H9 (cell line): ENCODE measurements at regions not wholly inside any gene's neighbourhood (a gene's known extent, or its start where the extent isn't known, plus 50 kb on each side); places are given as distances from the start of the nearest gene placed in this dataset.
A peak's percentile ranks its signal among the peaks of the same experiment; 100 is the strongest.

Source experiments
- DNase-seq: peaks from one replicate; pipeline ENCODE4 v3.0.0-alpha.2; 2017
- H2AFZ ChIP-seq: one replicate; pipeline ENCODE4 v1.6.1; 2013; ENCODE audit warnings: mild to moderate bottlenecking, low read length, control low read depth, moderate library complexity
- H2AK5ac ChIP-seq: 2 replicates; pipeline ENCODE4 v1.6.1; 2013; ENCODE audit warnings: low read length, control low read depth, mixed read lengths; ENCODE audit not compliant: insufficient read length
- H2BK120ac ChIP-seq: one replicate; pipeline ENCODE4 v1.6.1; 2013; ENCODE audit warnings: low read depth, mild to moderate bottlenecking, low read length, control low read depth, inconsistent platforms; ENCODE audit not compliant: poor library complexity, severe bottlenecking
- H2BK12ac ChIP-seq: 2 replicates; pipeline ENCODE4 v1.6.1; 2013; ENCODE audit warnings: low read length, control low read depth, mixed read lengths, low read depth; ENCODE audit not compliant: insufficient read length
- H2BK15ac ChIP-seq: 2 replicates; pipeline ENCODE4 v1.6.1; 2013; ENCODE audit warnings: low read depth, low read length, control low read depth
- H2BK20ac ChIP-seq: one replicate; pipeline ENCODE4 v1.6.1; 2013; ENCODE audit warnings: low read depth, mild to moderate bottlenecking, low read length, control low read depth, inconsistent platforms; ENCODE audit not compliant: poor library complexity, severe bottlenecking
- H2BK5ac ChIP-seq: 2 replicates; pipeline ENCODE4 v1.6.1; 2013; ENCODE audit warnings: low read length, control low read depth, mixed read lengths; ENCODE audit not compliant: insufficient read length
- H3K14ac ChIP-seq: 2 replicates; pipeline ENCODE4 v1.6.1; 2013; ENCODE audit warnings: low read length, control low read depth; ENCODE audit not compliant: insufficient read depth
- H3K18ac ChIP-seq: 2 replicates; pipeline ENCODE4 v1.6.1; 2013; ENCODE audit warnings: low read depth, mild to moderate bottlenecking, mixed read lengths, low read length, control low read depth; ENCODE audit not compliant: insufficient read length
- H3K23ac ChIP-seq: 2 replicates; pipeline ENCODE4 v1.6.1; 2013; ENCODE audit warnings: low read length, control low read depth, mixed read lengths, low read depth; ENCODE audit not compliant: insufficient read length
- H3K23me2 ChIP-seq: 2 replicates; pipeline ENCODE4 v1.6.1; 2013; ENCODE audit warnings: low read depth, mild to moderate bottlenecking, mixed read lengths, low read length, control low read depth; ENCODE audit not compliant: insufficient read length, poor library complexity, severe bottlenecking
- H3K27ac ChIP-seq: 2 replicates; pipeline ENCODE4 v1.5.1; 2013; ENCODE audit warnings: low read length, control low read depth, mixed read lengths, low read depth; ENCODE audit not compliant: insufficient read length
- H3K27me3 ChIP-seq: 2 replicates; pipeline ENCODE4 v1.6.1; 2013; ENCODE audit warnings: low read length, control low read depth, inconsistent platforms; ENCODE audit not compliant: insufficient read depth
- H3K4ac ChIP-seq: 2 replicates; pipeline ENCODE4 v1.6.1; 2013; ENCODE audit warnings: low read depth, mild to moderate bottlenecking, control low read depth, inconsistent platforms, low read length, moderate library complexity
- H3K4me1 ChIP-seq: 2 replicates; pipeline ENCODE4 v1.6.1; 2013; ENCODE audit warnings: low read length, control low read depth, inconsistent platforms; ENCODE audit not compliant: insufficient read depth
- H3K4me2 ChIP-seq: 2 replicates; pipeline ENCODE4 v1.6.1; 2013; ENCODE audit warnings: low read length, control low read depth, mixed read lengths; ENCODE audit not compliant: insufficient read length, insufficient read depth
- H3K56ac ChIP-seq: 2 replicates; pipeline ENCODE4 v1.6.1; 2013; ENCODE audit warnings: low read depth, mild to moderate bottlenecking, mixed read lengths, low read length, control low read depth; ENCODE audit not compliant: insufficient read length
- H3K79me1 ChIP-seq: 2 replicates; pipeline ENCODE4 v1.6.1; 2013; ENCODE audit warnings: low read depth, mild to moderate bottlenecking, moderate library complexity, low read length, control low read depth, inconsistent platforms; ENCODE audit not compliant: insufficient read depth, poor library complexity, severe bottlenecking
- H3K79me2 ChIP-seq: 2 replicates; pipeline ENCODE4 v1.6.1; 2013; ENCODE audit warnings: low read length, control low read depth, inconsistent platforms; ENCODE audit not compliant: insufficient read depth
- H3K9ac ChIP-seq: 2 replicates; pipeline ENCODE4 v1.6.1; 2013; ENCODE audit warnings: low read length, control low read depth, mixed read lengths; ENCODE audit not compliant: insufficient read length; ENCODE audit errors: extremely low read depth
- H3K9me3 ChIP-seq: one replicate; pipeline ENCODE4 v1.6.1; 2013; ENCODE audit warnings: low read depth, low read length, inconsistent platforms; ENCODE audit not compliant: control insufficient read depth
- H3T11ph ChIP-seq: one replicate; pipeline ENCODE4 v1.6.1; 2013; ENCODE audit warnings: mild to moderate bottlenecking, low read length, control low read depth, inconsistent platforms
- H4K20me1 ChIP-seq: one replicate; pipeline ENCODE4 v1.6.1; 2013; ENCODE audit not compliant: control insufficient read depth, insufficient read length, insufficient read depth
- H4K5ac ChIP-seq: 2 replicates; pipeline ENCODE4 v1.6.1; 2013; ENCODE audit warnings: low read depth, mild to moderate bottlenecking, mixed read lengths, low read length, control low read depth; ENCODE audit not compliant: insufficient read length
- H4K8ac ChIP-seq: replicated peaks from 2 replicates; pipeline ENCODE4 v1.6.1; 2013; ENCODE audit warnings: low read length, control low read depth, mixed read lengths, low read depth; ENCODE audit not compliant: insufficient read length
- H4K91ac ChIP-seq: 2 replicates; pipeline ENCODE4 v1.6.1; 2013; ENCODE audit warnings: low read depth, mild to moderate bottlenecking, moderate library complexity, mixed read lengths, low read length, control low read depth; ENCODE audit not compliant: insufficient read length
- H3K27ac Mint-ChIP-seq, 3 experiments: 2 replicates in 2 of 3; 3 replicates in 1 of 3; pipeline ENCODE4 v1.8.0; 2020 to 2021; ENCODE audit warnings: mixed read lengths in 3 of 3, mild to moderate bottlenecking in 1 of 3, moderate library complexity in 1 of 3
- H3K27me3 Mint-ChIP-seq: 2 replicates; pipeline ENCODE4 v1.8.0; 2021; ENCODE audit warnings: low read depth, mild to moderate bottlenecking, moderate library complexity, mixed read lengths
- H3K36me3 Mint-ChIP-seq, 3 experiments: 2 replicates in 2 of 3; 3 replicates in 1 of 3; pipeline ENCODE4 v1.8.0; 2020 to 2021; ENCODE audit warnings: low read depth in 3 of 3, mixed read lengths in 3 of 3; ENCODE audit not compliant: insufficient read depth in 1 of 3
- H3K4me1 Mint-ChIP-seq, 2 experiments: 2 replicates each; pipeline ENCODE4 v1.8.0; 2020; ENCODE audit warnings: mixed read lengths in 2 of 2
- H3K4me3 Mint-ChIP-seq, 2 experiments: 2 replicates in 1 of 2; 3 replicates in 1 of 2; pipeline ENCODE4 v1.8.0; 2020 to 2021; ENCODE audit warnings: mild to moderate bottlenecking in 2 of 2, mixed read lengths in 2 of 2, moderate library complexity in 1 of 2
- H3K9me3 Mint-ChIP-seq, 2 experiments: 2 replicates in 1 of 2; 3 replicates in 1 of 2; pipeline ENCODE4 v1.8.0; 2020; ENCODE audit warnings: mild to moderate bottlenecking in 2 of 2, mixed read lengths in 2 of 2, moderate library complexity in 1 of 2
- CTCF ChIP-seq: fragments of 200-600 bp; sonication (generic); conservative IDR thresholded peaks from 3 replicates; pipeline ENCODE4 v1.8.0; 2021; ENCODE audit warnings: antibody characterized with exemption, mild to moderate bottlenecking
- WGBS: extraction: QIAGEN DNeasy Blood & Tissue Kit; methylation state at CpG from one replicate; pipeline ENCODE4 v1.1.7; 2013; ENCODE audit warnings: missing lambda C conversion rate, low lambda C conversion rate, mixed read lengths; ENCODE audit not compliant: insufficient read length; ENCODE audit errors: extremely low coverage; 5-methylcytosine and 5-hydroxymethylcytosine counted together

GRCh38 chr9:86885232-86885631 lies 62.1 kb downstream of the GAS1 start:
- H2AFZ ChIP-seq = no peak overlapping the region
- TF ChIP-seq CTCF = no peak
- H3K9me3 Mint-ChIP-seq = no peaks in the 10 kb centered on the region
- no peak overlapping the region for H3K18ac ChIP-seq
- H3K79me2 ChIP-seq = no peaks in the 10 kb centered on the region
- peak; percentile 42 for DNase-seq
- H3K27ac Mint-ChIP-seq = peak overlapping the region in 1 of 3 experiments; percentile 50; a peak in 1 of 7 replicates
- H3K4me1 Mint-ChIP-seq = peaks cover 26 to 27% of the 10 kb centered on the region in 2 experiments
- no peak overlapping the region for H3T11ph ChIP-seq
- H2BK120ac ChIP-seq = no peak overlapping the region
- H2BK12ac ChIP-seq = no peak overlapping the region
- H4K91ac ChIP-seq = no peak overlapping the region
- H3K23ac ChIP-seq = no peak overlapping the region
- no peak overlapping the region for H3K9ac ChIP-seq
- H3K4ac ChIP-seq = no peak overlapping the region
- H3K79me1 ChIP-seq = no peaks in the 10 kb centered on the region
- peak overlapping the region in 1 of 2 experiments; percentile 43; a peak in 2 of 5 replicates for H3K4me3 Mint-ChIP-seq
- H3K27ac ChIP-seq = no peak overlapping the region
- H3K36me3 Mint-ChIP-seq = no peaks in the 10 kb centered on the region
- no peak overlapping the region for H3K14ac ChIP-seq
- H3K27me3 ChIP-seq = no peaks in the 10 kb centered on the region
- H2AK5ac ChIP-seq = no peak overlapping the region
- no peak overlapping the region for H2BK15ac ChIP-seq
- no peak overlapping the region for H3K4me2 ChIP-seq
- no peak overlapping the region for H4K8ac ChIP-seq
- no peaks in the 10 kb centered on the region for H4K20me1 ChIP-seq
- H3K9me3 ChIP-seq = no peaks in the 10 kb centered on the region
- H3K4me1 ChIP-seq = no peaks in the 10 kb centered on the region; the same call in 1 of the 2 replicates
- WGBS = no CpG with 5 or more reads among the region's 5 CpGs
- no peak overlapping the region for H4K5ac ChIP-seq
- no peaks in the 10 kb centered on the region for H3K23me2 ChIP-seq
- H3K27me3 Mint-ChIP-seq = peaks cover 32% of the 10 kb centered on the region
- no peak overlapping the region for H2BK5ac ChIP-seq
- H3K56ac ChIP-seq = no peak overlapping the region
- no peak overlapping the region for H2BK20ac ChIP-seq
